T-helper 2 cell (primary cell): ENCODE measurements at regions not wholly inside any gene's neighbourhood (a gene's known extent, or its start where the extent isn't known, plus 50 kb on each side); places are given as distances from the start of the nearest gene placed in this dataset.
A peak's percentile ranks its signal among the peaks of the same experiment; 100 is the strongest.

Experiments
- DNase-seq, 5 experiments: peaks; one replicate each; pipeline versions ENCODE4 v3.0.0 to v3.0.0-alpha.2; 2012 to 2022

GRCh38 chr18:3360211-3360610, 89.8 kb upstream of the TGIF1 start:
- no peak for DNase-seq

GRCh38 chr18:3367491-3368091, 82.4 kb upstream of the TGIF1 start:
- no peak for DNase-seq

- no peak for DNase-seq
Observed at GRCh38 chr18:3368193-3368592, 81.8 kb upstream of the TGIF1 start.

- DNase-seq: no peak
Observed at GRCh38 chr18:3379685-3380084, 70.3 kb upstream of the TGIF1 start.

- peak in 2 of 5 experiments; percentile 7 to 70 for DNase-seq
Observed at GRCh38 chr18:3380384-3380961, 69.5 kb upstream of the TGIF1 start.

GRCh38 chr18:3383381-3383915, 66.5 kb upstream of the TGIF1 start:
- no peak for DNase-seq

GRCh38 chr18:3384664-3385563, 65.1 kb upstream of the TGIF1 start:
- peak in 1 of 5 experiments; percentile 3 for DNase-seq

- DNase-seq: no peak
Observed at GRCh38 chr18:3388323-3388722, 61.6 kb upstream of the TGIF1 start.

GRCh38 chr18:3388980-3389379, 61.0 kb upstream of the TGIF1 start:
- no peak for DNase-seq

GRCh38 chr18:3389977-3390376, 60.0 kb upstream of the TGIF1 start:
- DNase-seq: no peak

GRCh38 chr18:3391704-3392466, 58.1 kb upstream of the TGIF1 start:
- no peak for DNase-seq

GRCh38 chr18:3392467-3392855, 57.5 kb upstream of the TGIF1 start:
- no peak for DNase-seq

GRCh38 chr18:3394648-3395047, 55.3 kb upstream of the TGIF1 start:
- no peak for DNase-seq

GRCh38 chr18:3395466-3395865, 54.5 kb upstream of the TGIF1 start:
- no peak for DNase-seq

- no peak for DNase-seq
Observed at GRCh38 chr18:3397031-3397750, 52.8 kb upstream of the TGIF1 start.

- no peak for DNase-seq
Observed at GRCh38 chr18:3397786-3398185, 52.2 kb upstream of the TGIF1 start.
